Fibroblast of lung (primary cell): ENCODE measurements at regions not wholly inside any gene's neighbourhood (a gene's known extent, or its start where the extent isn't known, plus 50 kb on each side); places are given as distances from the start of the nearest gene placed in this dataset.

Source experiments
- DNase-seq, 2 donors: peaks; one replicate each; pipeline versions ENCODE4 v3.0.0 to v3.0.0-alpha.2; 2010; ENCODE audit warnings: low read depth in 2 of 2
- H2AFZ ChIP-seq: 2 replicates; pipeline ENCODE4 v1.5.1; 2012; ENCODE audit warnings: low read length, control low read depth, inconsistent platforms
- H3K27ac ChIP-seq: 2 replicates; pipeline ENCODE4 v1.5.1; 2011; ENCODE audit warnings: low read length, control low read depth; ENCODE audit not compliant: insufficient read depth
- H3K27me3 ChIP-seq: 2 replicates; pipeline ENCODE4 v1.5.1; 2011; ENCODE audit warnings: mild to moderate bottlenecking, low read length; ENCODE audit not compliant: control insufficient read depth, insufficient read depth
- H3K36me3 ChIP-seq: 2 replicates; pipeline ENCODE4 v1.5.1; 2011; ENCODE audit warnings: low read length; ENCODE audit not compliant: control insufficient read depth, insufficient read depth
- H3K4me1 ChIP-seq: 2 replicates; pipeline ENCODE4 v1.5.1; 2011; ENCODE audit warnings: low read length; ENCODE audit not compliant: control insufficient read depth, insufficient read depth; ENCODE audit errors: extremely low read depth
- H3K4me2 ChIP-seq: 2 replicates; pipeline ENCODE4 v1.5.1; 2011; ENCODE audit warnings: low read length, control low read depth; ENCODE audit not compliant: insufficient read depth; ENCODE audit errors: extremely low read depth
- H3K4me3 ChIP-seq, 4 experiments: fragments of 200-600 bp in 1 of 4; sonication (generic) in 1 of 4; replicated peaks in 1 of 4; 2 replicates each; pipeline ENCODE4 v1.5.1; 2011 to 2016; ENCODE audit warnings: low read length in 4 of 4, low read depth in 3 of 4, mild to moderate bottlenecking in 3 of 4, control low read depth in 2 of 4, inconsistent platforms in 1 of 4, mixed read lengths in 1 of 4; ENCODE audit not compliant: insufficient read depth in 1 of 4; ENCODE audit errors: control extremely low read depth in 1 of 4
- H3K79me2 ChIP-seq: 2 replicates; pipeline ENCODE4 v1.5.1; 2012; ENCODE audit warnings: mild to moderate bottlenecking, low read length, inconsistent platforms; ENCODE audit not compliant: control insufficient read depth, insufficient read depth
- H3K9ac ChIP-seq: 2 replicates; pipeline ENCODE4 v1.5.1; 2011; ENCODE audit warnings: mild to moderate bottlenecking, low read length, control low read depth; ENCODE audit not compliant: insufficient read depth
- H3K9me3 ChIP-seq: 2 replicates; pipeline ENCODE4 v1.5.1; 2012; ENCODE audit warnings: low read depth, low read length; ENCODE audit not compliant: control insufficient read depth, insufficient read depth
- H4K20me1 ChIP-seq: 2 replicates; pipeline ENCODE4 v1.5.1; 2011; ENCODE audit warnings: low read length; ENCODE audit not compliant: control insufficient read depth, insufficient read depth; ENCODE audit errors: extremely low read depth
- CTCF ChIP-seq, 2 donors: IDR thresholded peaks in 1 of 2; conservative IDR thresholded peaks in 1 of 2; 1 replicate in 1 of 2; 2 replicates in 1 of 2; pipeline ENCODE4 v1.5.1; 2011 to 2012; ENCODE audit warnings: low read length in 2 of 2, control low read depth in 1 of 2, inconsistent platforms in 1 of 2, low read depth in 1 of 2, mild to moderate bottlenecking in 1 of 2
- EZH2 ChIP-seq: IDR thresholded peaks from 2 replicates; pipeline ENCODE4 v1.5.1; 2012; ENCODE audit warnings: low read length, control low read depth, mild to moderate bottlenecking; ENCODE audit errors: missing control alignments

GRCh38 chr7:153433223-153433622 is 619.0 kb upstream of the DPP6 start:
- no peaks in the 10 kb centered on the region for H3K27me3 ChIP-seq
- TF ChIP-seq EZH2, result no peak
- TF ChIP-seq CTCF (conservative IDR thresholded peaks at IDR 0.05 in 1 of 2, IDR thresholded peaks at IDR 0.05 in 1 of 2; ENCODE audit: low read depth in 1 of 2, low read length in 2 of 2), result no peak

DNA sequence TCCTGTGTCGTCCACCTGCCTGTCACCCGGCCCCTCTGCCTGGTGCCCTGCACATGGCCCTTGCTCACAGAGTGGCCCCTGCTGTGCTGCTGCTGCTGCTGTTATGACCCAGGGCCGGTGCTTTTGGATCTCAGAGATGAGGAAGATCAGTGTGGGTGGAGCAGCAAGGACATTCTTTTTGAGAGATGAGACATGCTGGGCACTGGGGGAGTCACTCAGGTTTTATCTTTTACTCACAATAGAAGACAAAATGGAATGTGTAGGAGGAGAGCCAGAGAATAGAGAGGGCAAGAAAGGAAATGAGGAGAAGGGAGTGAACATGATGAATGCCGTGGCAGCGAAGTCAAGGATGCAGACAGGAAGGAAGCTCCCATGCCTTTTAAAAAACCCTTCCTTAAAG is 611.5 kb upstream of the DPP6 start:
- Histone ChIP-seq H3K4me1 (no peaks in the 10 kb centered on the region), H3K9me3 (no peaks in the 10 kb centered on the region), H2AFZ (no peak overlapping the region), H3K27me3 (no peaks in the 10 kb centered on the region), H3K9ac (no peak overlapping the region), H3K36me3 (no peaks in the 10 kb centered on the region), H3K4me3 (no peak overlapping the region), H3K79me2 (no peaks in the 10 kb centered on the region), H4K20me1 (no peaks in the 10 kb centered on the region), H3K27ac (no peak overlapping the region), H3K4me2 (no peak overlapping the region)
- TF ChIP-seq EZH2, result no peak
- TF ChIP-seq CTCF (conservative IDR thresholded peaks at IDR 0.05 in 1 of 2, IDR thresholded peaks at IDR 0.05 in 1 of 2; ENCODE audit: low read depth in 1 of 2, low read length in 2 of 2), result no peak
- DNase-seq, result no peak

More at GRCh38 chr7:153433223-153433622, 619.0 kb upstream of the DPP6 start:
- DNase-seq, result no peak
- Histone ChIP-seq H2AFZ (no peak overlapping the region), H3K4me1 (no peaks in the 10 kb centered on the region), H3K9me3 (no peaks in the 10 kb centered on the region), H3K79me2 (no peaks in the 10 kb centered on the region), H4K20me1 (no peaks in the 10 kb centered on the region), H3K4me2 (no peak overlapping the region), H3K27ac (no peak overlapping the region), H3K4me3 (no peak overlapping the region), H3K9ac (no peak overlapping the region), H3K36me3 (no peaks in the 10 kb centered on the region)

GRCh38 chr7:153443032-153443701 is 609.0 kb upstream of the DPP6 start:
- Histone ChIP-seq H3K27ac (no peak overlapping the region), H3K79me2 (no peaks in the 10 kb centered on the region), H3K9me3 (no peaks in the 10 kb centered on the region), H3K27me3 (no peaks in the 10 kb centered on the region), H4K20me1 (no peaks in the 10 kb centered on the region), H2AFZ (no peak overlapping the region), H3K4me3 (no peak overlapping the region), H3K9ac (no peak overlapping the region), H3K36me3 (no peaks in the 10 kb centered on the region), H3K4me1 (no peaks in the 10 kb centered on the region), H3K4me2 (no peak overlapping the region)
- no peak for DNase-seq
- TF ChIP-seq CTCF (conservative IDR thresholded peaks at IDR 0.05 in 1 of 2, IDR thresholded peaks at IDR 0.05 in 1 of 2; ENCODE audit: low read depth in 1 of 2, low read length in 2 of 2) (no peak), EZH2 (no peak)
